ENCODE measurements at regions not wholly inside any gene's neighbourhood (a gene's known extent, or its start where the extent isn't known, plus 50 kb on each side); places are given as distances from the start of the nearest gene placed in this dataset.

GRCh38 chr9:13728917-13729811 is 449.7 kb upstream of the MPDZ start:
- H3K79me2 ChIP-seq (ENCODE audit: low read length) = no peaks in the 10 kb centered on the region

GRCh38 chr9:13728131-13728530 is 448.6 kb upstream of the MPDZ start:
- H3K9ac ChIP-seq (ENCODE audit: low read length) = no peak overlapping the region
- H2AFZ ChIP-seq (ENCODE audit: low read depth, low read length) = no peak overlapping the region
- no peak overlapping the region for H3K27ac ChIP-seq (ENCODE audit: low read length)
- no peaks in the 10 kb centered on the region for H4K20me1 ChIP-seq (ENCODE audit: insufficient read depth, low read length)
- no peaks in the 10 kb centered on the region for H3K36me3 ChIP-seq (replicated peaks; ENCODE audit: low read depth, low read length)
- no peak for TF ChIP-seq EZH2phosphoT487 (IDR thresholded peaks at IDR 0.05; ENCODE audit: low read depth)
- TF ChIP-seq, protein P1, sequence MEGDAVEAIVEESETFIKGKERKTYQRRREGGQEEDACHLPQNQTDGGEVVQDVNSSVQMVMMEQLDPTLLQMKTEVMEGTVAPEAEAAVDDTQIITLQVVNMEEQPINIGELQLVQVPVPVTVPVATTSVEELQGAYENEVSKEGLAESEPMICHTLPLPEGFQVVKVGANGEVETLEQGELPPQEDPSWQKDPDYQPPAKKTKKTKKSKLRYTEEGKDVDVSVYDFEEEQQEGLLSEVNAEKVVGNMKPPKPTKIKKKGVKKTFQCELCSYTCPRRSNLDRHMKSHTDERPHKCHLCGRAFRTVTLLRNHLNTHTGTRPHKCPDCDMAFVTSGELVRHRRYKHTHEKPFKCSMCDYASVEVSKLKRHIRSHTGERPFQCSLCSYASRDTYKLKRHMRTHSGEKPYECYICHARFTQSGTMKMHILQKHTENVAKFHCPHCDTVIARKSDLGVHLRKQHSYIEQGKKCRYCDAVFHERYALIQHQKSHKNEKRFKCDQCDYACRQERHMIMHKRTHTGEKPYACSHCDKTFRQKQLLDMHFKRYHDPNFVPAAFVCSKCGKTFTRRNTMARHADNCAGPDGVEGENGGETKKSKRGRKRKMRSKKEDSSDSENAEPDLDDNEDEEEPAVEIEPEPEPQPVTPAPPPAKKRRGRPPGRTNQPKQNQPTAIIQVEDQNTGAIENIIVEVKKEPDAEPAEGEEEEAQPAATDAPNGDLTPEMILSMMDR (IDR thresholded peaks at IDR 0.05; ENCODE audit: low read depth, low read length) = no peak
- H3K4me1 ChIP-seq (ENCODE audit: low read length) = 0 out of 2 replicates have a peak, but pooled peaks cover 5% of the 10 kb centered on the region
- no peak overlapping the region for H3K4me3 ChIP-seq (ENCODE audit: low read length)
- no peak overlapping the region for H3K4me2 ChIP-seq (ENCODE audit: low read length)
- H3K27me3 ChIP-seq (ENCODE audit: low read depth, low read length) = peaks cover 6% of the 10 kb centered on the region; the same call in 1 of the 2 replicates
- H3K79me2 ChIP-seq (ENCODE audit: low read length) = no peaks in the 10 kb centered on the region
- no peaks in the 10 kb centered on the region for H3K9me3 ChIP-seq (ENCODE audit: insufficient read depth, low read length)

More at GRCh38 chr9:13728917-13729811, 449.7 kb upstream of the MPDZ start:
- H3K36me3 ChIP-seq (replicated peaks; ENCODE audit: low read depth, low read length) = no peaks in the 10 kb centered on the region
- no peaks in the 10 kb centered on the region for H3K9me3 ChIP-seq (ENCODE audit: insufficient read depth, low read length)
- H3K27ac ChIP-seq (ENCODE audit: low read length) = no peak overlapping the region
- H2AFZ ChIP-seq (ENCODE audit: low read depth, low read length) = no peak overlapping the region
- H3K27me3 ChIP-seq (ENCODE audit: low read depth, low read length) = peaks cover 6% of the 10 kb centered on the region; the same call in 1 of the 2 replicates
- 0 out of 2 replicates have a peak, but pooled peaks cover 5% of the 10 kb centered on the region for H3K4me1 ChIP-seq (ENCODE audit: low read length)
- no peaks in the 10 kb centered on the region for H4K20me1 ChIP-seq (ENCODE audit: insufficient read depth, low read length)
- H3K4me2 ChIP-seq (ENCODE audit: low read length) = no peak overlapping the region
- TF ChIP-seq EZH2phosphoT487 (IDR thresholded peaks at IDR 0.05; ENCODE audit: low read depth) = no peak
- TF ChIP-seq, protein P1 (IDR thresholded peaks at IDR 0.05; ENCODE audit: low read depth, low read length) = no peak
- H3K4me3 ChIP-seq (ENCODE audit: low read length) = no peak overlapping the region
- no peak overlapping the region for H3K9ac ChIP-seq (ENCODE audit: low read length)

- H3K9ac ChIP-seq (ENCODE audit: low read length) = no peak overlapping the region
- 0 out of 2 replicates have a peak, but pooled peaks cover 3% of the 10 kb centered on the region for H3K4me1 ChIP-seq (ENCODE audit: low read length)
- H3K4me2 ChIP-seq (ENCODE audit: low read length) = no peak overlapping the region
These were observed 447.3 kb upstream of the MPDZ start for GRCh38 chr9:13726746-13727145.

DNA sequence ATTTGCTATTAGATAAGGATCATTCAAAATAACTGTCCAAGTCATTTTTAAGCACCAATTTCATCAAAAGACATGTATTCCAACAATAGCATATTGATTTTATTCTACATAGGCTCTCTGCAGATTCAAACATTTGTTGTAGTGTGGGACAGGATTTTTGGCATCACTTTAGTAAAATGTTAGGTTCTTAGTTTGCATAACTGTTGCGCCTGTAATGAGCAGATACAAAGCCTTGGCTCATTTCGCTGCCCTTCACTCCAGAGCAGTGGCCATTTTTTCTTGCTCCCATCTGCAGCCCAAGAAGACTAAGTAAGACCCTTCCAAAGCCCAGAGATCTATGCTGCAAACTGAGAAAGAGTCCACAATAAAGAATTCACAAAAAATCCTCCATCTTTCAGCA is 446.0 kb upstream of the MPDZ start:
- no peaks in the 10 kb centered on the region for H3K36me3 ChIP-seq (replicated peaks; ENCODE audit: low read depth, low read length)
- TF ChIP-seq, protein P1 (IDR thresholded peaks at IDR 0.05; ENCODE audit: low read depth, low read length) = no peak
- TF ChIP-seq EZH2phosphoT487 (IDR thresholded peaks at IDR 0.05; ENCODE audit: low read depth) = no peak
- H3K4me2 ChIP-seq (ENCODE audit: low read length) = no peak overlapping the region
- no peak overlapping the region for H3K9ac ChIP-seq (ENCODE audit: low read length)
- H4K20me1 ChIP-seq (ENCODE audit: insufficient read depth, low read length) = no peaks in the 10 kb centered on the region
- no peak overlapping the region for H3K27ac ChIP-seq (ENCODE audit: low read length)
- no peaks in the 10 kb centered on the region for H3K4me1 ChIP-seq (ENCODE audit: low read length)
- no peak overlapping the region for H3K4me3 ChIP-seq (ENCODE audit: low read length)
- H3K9me3 ChIP-seq (ENCODE audit: insufficient read depth, low read length) = no peaks in the 10 kb centered on the region
- peaks cover 6% of the 10 kb centered on the region; the same call in 1 of the 2 replicates for H3K27me3 ChIP-seq (ENCODE audit: low read depth, low read length)
- H3K79me2 ChIP-seq (ENCODE audit: low read length) = no peaks in the 10 kb centered on the region
- no peak overlapping the region for H2AFZ ChIP-seq (ENCODE audit: low read depth, low read length)

More at GRCh38 chr9:13726746-13727145, 447.3 kb upstream of the MPDZ start:
- no peak overlapping the region for H3K27ac ChIP-seq (ENCODE audit: low read length)
- H3K36me3 ChIP-seq (replicated peaks; ENCODE audit: low read depth, low read length) = no peaks in the 10 kb centered on the region
- no peak for TF ChIP-seq EZH2phosphoT487 (IDR thresholded peaks at IDR 0.05; ENCODE audit: low read depth)
- TF ChIP-seq, protein P1 (IDR thresholded peaks at IDR 0.05; ENCODE audit: low read depth, low read length) = no peak
- H3K9me3 ChIP-seq (ENCODE audit: insufficient read depth, low read length) = no peaks in the 10 kb centered on the region
- no peak overlapping the region for H3K4me3 ChIP-seq (ENCODE audit: low read length)
- no peak overlapping the region for H2AFZ ChIP-seq (ENCODE audit: low read depth, low read length)
- H3K27me3 ChIP-seq (ENCODE audit: low read depth, low read length) = peaks cover 6% of the 10 kb centered on the region; the same call in 1 of the 2 replicates
- H3K79me2 ChIP-seq (ENCODE audit: low read length) = no peaks in the 10 kb centered on the region
- H4K20me1 ChIP-seq (ENCODE audit: insufficient read depth, low read length) = no peaks in the 10 kb centered on the region

Data from OCI-LY3 (cell line).